Peyer's patch (tissue), 4 donors: ENCODE measurements at regions not wholly inside any gene's neighbourhood (a gene's known extent, or its start where the extent isn't known, plus 50 kb on each side); places are given as distances from the start of the nearest gene placed in this dataset.

Experiments used
- DNase-seq, 3 donors: peaks; one replicate each; pipeline ENCODE4 v3.0.0-alpha.2; 2017 to 2019
- H3K27ac ChIP-seq, 4 donors: fragments of 200-600 bp; sonication (generic); one replicate each; pipeline ENCODE4 v1.5.1; 2016 to 2019
- H3K27me3 ChIP-seq, 2 donors: fragments of 200-600 bp; sonication (generic); one replicate each; pipeline ENCODE4 v1.5.1; 2019
- H3K36me3 ChIP-seq, 3 donors: fragments of 200-600 bp; sonication (generic); one replicate each; pipeline ENCODE4 v1.5.1; 2016 to 2019
- H3K4me1 ChIP-seq, 4 donors: fragments of 200-600 bp; sonication (generic); one replicate each; pipeline ENCODE4 v1.5.1; 2016 to 2019
- H3K4me3 ChIP-seq, 4 donors: fragments of 200-600 bp; sonication (generic); 1 replicate in 3 of 4; 2 replicates in 1 of 4; pipeline ENCODE4 v1.5.1; 2016 to 2019; ENCODE audit warnings: mild to moderate bottlenecking in 1 of 4
- H3K9me3 ChIP-seq, 4 donors: fragments of 200-600 bp; sonication (generic); one replicate each; pipeline ENCODE4 v1.5.1; 2016 to 2019; ENCODE audit warnings: mild to moderate bottlenecking in 1 of 4
- POLR2A ChIP-seq, 2 donors: fragments of 450-650 bp; IDR thresholded peaks; one replicate each; pipeline ENCODE4 v1.5.1; 2017; ENCODE audit warnings: antibody characterized with exemption in 2 of 2, mild to moderate bottlenecking in 2 of 2, moderate library complexity in 2 of 2
- TF ChIP-seq, protein P1 (sequence below), 6 experiments: fragments of 450-650 bp in 4 of 6; fragments of 200-600 bp in 2 of 6; sonication (generic) in 1 of 6; IDR thresholded peaks; one replicate each; pipeline ENCODE4 v1.5.1; 2017 to 2019; ENCODE audit warnings: antibody characterized with exemption in 6 of 6, mild to moderate bottlenecking in 3 of 6, moderate library complexity in 1 of 6

DNA sequence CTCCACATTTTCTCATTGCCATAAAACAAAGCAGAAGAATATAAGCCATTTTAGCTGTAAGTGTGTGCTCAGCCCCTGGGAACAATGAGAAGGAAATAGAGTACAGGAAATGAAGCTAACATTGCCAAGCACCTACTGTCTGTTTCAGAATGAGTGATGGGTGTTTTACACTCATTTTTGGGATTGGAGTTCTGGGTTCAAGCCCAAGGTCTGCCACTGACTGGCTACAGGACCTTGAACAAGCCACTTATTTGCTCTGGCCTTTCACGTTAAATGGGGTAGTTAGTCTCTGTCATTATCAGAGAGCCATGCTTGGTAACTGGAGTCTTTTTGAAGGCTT lies 80.7 kb upstream of the KAZN start:
- TF ChIP-seq, protein P1, sequence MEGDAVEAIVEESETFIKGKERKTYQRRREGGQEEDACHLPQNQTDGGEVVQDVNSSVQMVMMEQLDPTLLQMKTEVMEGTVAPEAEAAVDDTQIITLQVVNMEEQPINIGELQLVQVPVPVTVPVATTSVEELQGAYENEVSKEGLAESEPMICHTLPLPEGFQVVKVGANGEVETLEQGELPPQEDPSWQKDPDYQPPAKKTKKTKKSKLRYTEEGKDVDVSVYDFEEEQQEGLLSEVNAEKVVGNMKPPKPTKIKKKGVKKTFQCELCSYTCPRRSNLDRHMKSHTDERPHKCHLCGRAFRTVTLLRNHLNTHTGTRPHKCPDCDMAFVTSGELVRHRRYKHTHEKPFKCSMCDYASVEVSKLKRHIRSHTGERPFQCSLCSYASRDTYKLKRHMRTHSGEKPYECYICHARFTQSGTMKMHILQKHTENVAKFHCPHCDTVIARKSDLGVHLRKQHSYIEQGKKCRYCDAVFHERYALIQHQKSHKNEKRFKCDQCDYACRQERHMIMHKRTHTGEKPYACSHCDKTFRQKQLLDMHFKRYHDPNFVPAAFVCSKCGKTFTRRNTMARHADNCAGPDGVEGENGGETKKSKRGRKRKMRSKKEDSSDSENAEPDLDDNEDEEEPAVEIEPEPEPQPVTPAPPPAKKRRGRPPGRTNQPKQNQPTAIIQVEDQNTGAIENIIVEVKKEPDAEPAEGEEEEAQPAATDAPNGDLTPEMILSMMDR (IDR thresholded peaks at IDR 0.05): no peak
- no peak for TF ChIP-seq POLR2A (IDR thresholded peaks at IDR 0.05)
- Histone ChIP-seq H3K9me3 (no peaks in the 10 kb centered on the region), H3K27ac (peak overlapping the region in 1 of 4 donors; percentile 26), H3K4me1 (no peaks in the 10 kb centered on the region), H3K36me3 (no peaks in the 10 kb centered on the region), H3K4me3 (no peak overlapping the region), H3K27me3 (no peaks in the 10 kb centered on the region)
- DNase-seq: no peak

DNA sequence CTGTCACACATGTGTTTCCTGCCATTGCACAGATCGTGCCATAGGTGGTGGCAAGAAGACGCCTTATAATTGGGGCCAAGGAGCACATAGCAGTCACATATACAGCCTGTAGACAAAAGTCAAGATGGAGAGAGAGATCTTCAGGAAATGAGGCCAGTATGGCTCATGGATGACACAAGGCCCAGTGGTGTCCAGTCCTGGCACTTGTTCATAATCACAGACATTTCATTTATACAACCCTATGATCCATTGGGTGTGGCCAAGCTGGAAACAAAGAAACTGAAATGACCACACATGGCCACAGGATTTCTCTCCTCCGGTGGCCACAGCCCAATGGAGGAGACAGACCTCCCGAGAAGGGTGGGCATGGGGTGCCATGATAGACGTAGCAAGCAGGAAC lies 78.5 kb upstream of the KAZN start:
- Histone ChIP-seq H3K27ac (no peak overlapping the region), H3K9me3 (no peaks in the 10 kb centered on the region), H3K4me3 (no peak overlapping the region), H3K27me3 (no peaks in the 10 kb centered on the region), H3K4me1 (no peaks in the 10 kb centered on the region), H3K36me3 (no peaks in the 10 kb centered on the region)
- TF ChIP-seq POLR2A (IDR thresholded peaks at IDR 0.05): no peak
- TF ChIP-seq, protein P1 (IDR thresholded peaks at IDR 0.05): no peak
- DNase-seq: no peak

- TF ChIP-seq, protein P1 (IDR thresholded peaks at IDR 0.05): no peak
- TF ChIP-seq POLR2A (IDR thresholded peaks at IDR 0.05): no peak
- peak overlapping the region in 1 of 4 donors; percentile 17 for H3K27ac ChIP-seq
- no peaks in the 10 kb centered on the region for H3K36me3 ChIP-seq
- H3K4me1 ChIP-seq: no peaks in the 10 kb centered on the region
- H3K27me3 ChIP-seq: no peaks in the 10 kb centered on the region
- H3K9me3 ChIP-seq: no peaks in the 10 kb centered on the region
- H3K4me3 ChIP-seq: no peak overlapping the region
- DNase-seq: no peak
Observed at GRCh38 chr1:14520514-14521163, 77.8 kb upstream of the KAZN start.

DNA sequence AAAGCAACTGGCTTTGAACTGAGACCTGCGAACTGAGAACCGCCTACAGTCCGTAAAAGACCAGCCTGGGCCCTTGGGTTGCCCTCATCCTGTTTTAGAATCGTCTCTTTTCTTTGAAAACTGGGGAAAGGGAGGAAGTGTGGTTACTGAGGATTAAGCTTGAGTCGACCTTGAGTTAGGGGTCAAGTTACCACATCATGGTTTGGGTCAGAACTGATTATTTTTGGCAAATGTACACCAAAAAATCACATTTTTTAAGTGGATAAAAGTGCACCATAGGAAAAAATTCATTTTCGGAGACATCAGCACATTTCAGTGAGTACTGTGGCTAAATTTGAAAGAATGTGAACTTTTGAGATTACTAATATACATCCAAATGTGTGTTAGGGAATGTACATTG lies 76.9 kb upstream of the KAZN start:
- no peaks in the 10 kb centered on the region for H3K4me1 ChIP-seq
- no peak overlapping the region for H3K4me3 ChIP-seq
- H3K9me3 ChIP-seq: no peaks in the 10 kb centered on the region
- H3K27ac ChIP-seq: peak overlapping the region in 3 of 4 donors; percentile 12 to 28 (median 17)
- no peaks in the 10 kb centered on the region for H3K27me3 ChIP-seq
- no peaks in the 10 kb centered on the region for H3K36me3 ChIP-seq
- DNase-seq: no peak
- TF ChIP-seq POLR2A (IDR thresholded peaks at IDR 0.05): no peak
- TF ChIP-seq, protein P1 (IDR thresholded peaks at IDR 0.05): no peak

- Histone ChIP-seq H3K9me3 (no peaks in the 10 kb centered on the region), H3K36me3 (no peaks in the 10 kb centered on the region), H3K27me3 (no peaks in the 10 kb centered on the region), H3K4me1 (no peaks in the 10 kb centered on the region), H3K4me3 (no peak overlapping the region), H3K27ac (peak overlapping the region in 3 of 4 donors; percentile 12 to 58 (median 41))
- no peak for DNase-seq
- TF ChIP-seq POLR2A (IDR thresholded peaks at IDR 0.05): no peak
- TF ChIP-seq, protein P1 (IDR thresholded peaks at IDR 0.05): no peak
Observed at GRCh38 chr1:14522077-14522925, 76.2 kb upstream of the KAZN start.
